A549 (cell line): ENCODE measurements at regions not wholly inside any gene's neighbourhood (a gene's known extent, or its start where the extent isn't known, plus 50 kb on each side); places are given as distances from the start of the nearest gene placed in this dataset.
"Not testable (repeated sequence)": the region's sequence is repeated elsewhere in the genome, so short reads cannot be mapped to it uniquely, and the experiment has no call there.

ENCODE experiments used
- ATAC-seq, 2 experiments: fragments of 200-7000 bp in 1 of 2; fragments of >200 bp in 1 of 2; cut with Nextera tagmentation in 1 of 2; cut with Tn5 transposase in 1 of 2; 3 replicates each; pipeline versions ENCODE4 v1.8.0 to v1.9.1; 2018 to 2020; ENCODE audit warnings: mild to moderate bottlenecking in 1 of 2, moderate library complexity in 1 of 2
- CTCF ChIA-PET: fragments of 300-600 bp; sonication (Branson Sonifier 250); formaldehyde crosslinking; extraction: SDS; loops from one replicate; lab custom pipeline; 2021; ENCODE audit warnings: antibody characterized with exemption, inconsistent platforms; lab: Yijun Ruan, JAX
- POLR2A ChIA-PET: fragments of 350-600 bp; formaldehyde crosslinking; extraction: SDS; loops from one replicate; lab custom pipeline; 2021; ENCODE audit warnings: antibody characterized with exemption, inconsistent platforms; lab: Yijun Ruan, JAX
- DNase-seq, 2 experiments: peaks; one replicate each; pipeline versions ENCODE4 v3.0.0 to v3.0.0-alpha.2; 2011 to 2016; ENCODE audit warnings: low read depth in 1 of 2, low spot score in 1 of 2
- FAIRE-seq: peaks from 2 replicates; lab custom pipeline; 2011; peaks lifted over from hg19 to GRCh38; lab: Jason Lieb, UNC
- H3K27ac ChIP-seq, 2 experiments: fragments of >200 bp; sonication (Bioruptor Twin); formaldehyde crosslinking; 3 replicates each; pipeline ENCODE4 v1.5.1; 2016 to 2017
- H3K4me1 ChIP-seq: fragments of >200 bp; sonication (Bioruptor Twin); formaldehyde crosslinking; 3 replicates; pipeline ENCODE4 v1.6.1; 2016
- H3K4me2 ChIP-seq: fragments of >200 bp; sonication (Bioruptor Twin); formaldehyde crosslinking; 3 replicates; pipeline ENCODE4 v1.6.1; 2016
- H3K4me3 ChIP-seq: fragments of >200 bp; sonication (Bioruptor Twin); formaldehyde crosslinking; 3 replicates; pipeline ENCODE4 v1.5.1; 2016
- H3K9me3 ChIP-seq: fragments of >200 bp; sonication (Bioruptor Twin); formaldehyde crosslinking; 3 replicates; pipeline ENCODE4 v1.6.1; 2016
- FOSL2 ChIP-seq, 2 experiments: fragments of 450-650 bp in 1 of 2; fragments of >200 bp in 1 of 2; sonication (Bioruptor Twin) in 1 of 2; formaldehyde crosslinking; IDR thresholded peaks; 2 replicates each; pipeline versions ENCODE4 v1.5.0 to v1.6.1; 2016 to 2020; ENCODE audit warnings: mild to moderate bottlenecking in 1 of 2, moderate library complexity in 1 of 2
- HOXB5 ChIP-seq: fragments of 250-450 bp; sonication (Bioruptor Pico); IDR thresholded peaks from 2 replicates; pipeline ENCODE4 v1.5.0; 2020; ENCODE audit warnings: mild to moderate bottlenecking, moderate library complexity
- JUN ChIP-seq, 2 experiments: fragments of >200 bp; sonication (Bioruptor Twin); formaldehyde crosslinking; IDR thresholded peaks; 2 replicates in 1 of 2; 3 replicates in 1 of 2; pipeline ENCODE4 v1.6.1; 2016 to 2017
- KDM1A ChIP-seq: fragments of 200-600 bp; sonication (generic); IDR thresholded peaks from 2 replicates; pipeline ENCODE4 v1.6.1; 2016; ENCODE audit warnings: low read depth, mild to moderate bottlenecking
- MYC ChIP-seq: IDR thresholded peaks from 2 replicates; pipeline ENCODE4 v1.6.1; 2012; ENCODE audit warnings: mild to moderate bottlenecking, inconsistent platforms, low read length, improper control_type of control experiment, borderline replicate concordance
- NPAS2 ChIP-seq: fragments of 250-450 bp; sonication (Bioruptor Pico); IDR thresholded peaks from 2 replicates; pipeline ENCODE4 v1.8.0; 2022; ENCODE audit warnings: mild to moderate bottlenecking, moderate library complexity, borderline replicate concordance
- NR3C1 ChIP-seq: fragments of >200 bp; sonication (Bioruptor Twin); formaldehyde crosslinking; IDR thresholded peaks from 3 replicates; pipeline ENCODE4 v1.6.1; 2017
- POLR2A ChIP-seq: IDR thresholded peaks from 2 replicates; pipeline ENCODE4 v1.6.1; 2012; ENCODE audit warnings: mild to moderate bottlenecking, low read length
- RAD21 ChIP-seq, 2 experiments: fragments of >200 bp in 1 of 2; sonication (Bioruptor Twin) in 1 of 2; formaldehyde crosslinking in 1 of 2; IDR thresholded peaks in 1 of 2; conservative IDR thresholded peaks in 1 of 2; 2 replicates in 1 of 2; 3 replicates in 1 of 2; pipeline ENCODE4 v1.6.1; 2012 to 2018; ENCODE audit warnings: inconsistent platforms in 1 of 2
- RCOR1 ChIP-seq: fragments of 150-350 bp; IDR thresholded peaks from 2 replicates; pipeline ENCODE4 v1.6.1; 2014; ENCODE audit warnings: antibody characterized with exemption, low read length, low read depth
- TP53 ChIP-seq: fragments of 250-450 bp; sonication (Bioruptor Pico); IDR thresholded peaks from 2 replicates; pipeline ENCODE4 v1.5.0; 2021; ENCODE audit warnings: mild to moderate bottlenecking, moderate library complexity
- ZSCAN20 ChIP-seq: fragments of 250-450 bp; sonication (Bioruptor Pico); IDR thresholded peaks from 2 replicates; pipeline ENCODE4 v1.8.0; 2022; ENCODE audit warnings: mild to moderate bottlenecking, moderate library complexity
- WGBS: methylation state at CpG from one replicate; pipeline ENCODE4 v1.1.6; 2017; ENCODE audit errors: missing lambda C conversion rate; 5-methylcytosine and 5-hydroxymethylcytosine counted together
- TF ChIP-seq, protein P1 (sequence below): fragments of 200-600 bp; sonication (generic); IDR thresholded peaks from 2 replicates; pipeline ENCODE4 v1.6.1; 2016; ENCODE audit warnings: antibody characterized with exemption, mild to moderate bottlenecking, moderate library complexity
- TF ChIP-seq, protein P2 (sequence below): IDR thresholded peaks from 2 replicates; pipeline ENCODE4 v1.6.1; 2012
- TF ChIP-seq, protein P3 (sequence below): fragments of 150-350 bp; IDR thresholded peaks from 2 replicates; pipeline ENCODE4 v1.6.1; 2014; ENCODE audit warnings: low read depth, mild to moderate bottlenecking, low read length
- TF ChIP-seq, protein P4 (sequence below): fragments of 250-450 bp; sonication (Bioruptor Pico); IDR thresholded peaks from 2 replicates; pipeline ENCODE4 v1.5.0; 2020; ENCODE audit warnings: low read depth, mild to moderate bottlenecking, moderate library complexity

DNA sequence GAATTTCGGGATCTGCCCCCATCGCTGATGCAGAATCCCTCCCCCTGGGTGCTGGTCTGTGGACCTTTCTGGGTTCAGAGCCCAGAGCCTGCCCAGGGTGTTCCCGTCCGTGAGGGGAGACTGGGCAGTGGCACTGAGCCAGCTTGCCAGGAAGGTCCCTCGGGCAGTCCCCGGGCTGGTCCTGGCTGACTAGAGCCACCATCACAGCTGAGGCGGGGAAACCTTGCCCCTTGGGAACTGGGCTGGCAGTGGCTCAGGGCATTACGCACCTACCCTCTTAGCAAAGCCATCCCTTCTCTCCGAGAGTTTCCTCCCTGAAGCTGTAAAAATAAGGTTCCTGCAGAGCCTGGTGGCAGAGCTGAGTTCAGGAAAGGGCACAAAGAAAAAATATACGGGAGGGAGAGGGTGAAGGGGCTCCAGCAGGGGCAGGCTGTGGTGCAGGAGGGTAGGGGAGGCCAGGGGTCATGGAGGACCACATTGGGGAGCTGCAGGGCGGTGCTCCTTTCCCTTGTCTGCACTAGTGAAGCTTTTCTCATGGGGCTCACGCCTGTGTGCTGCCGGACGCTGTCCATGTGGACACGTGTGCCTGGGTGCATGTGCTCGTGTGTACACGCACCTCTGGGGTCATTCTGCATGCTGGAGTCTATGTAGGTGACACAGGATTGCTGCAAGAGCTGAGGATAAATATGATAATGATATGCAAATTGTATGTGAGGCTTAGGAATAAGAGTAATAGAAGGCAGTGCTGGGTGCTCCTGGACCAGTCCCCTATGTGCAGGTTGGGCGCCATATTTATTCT is 118.9 kb downstream of the LHX2 start (continued):
- TF ChIP-seq, protein P1, sequence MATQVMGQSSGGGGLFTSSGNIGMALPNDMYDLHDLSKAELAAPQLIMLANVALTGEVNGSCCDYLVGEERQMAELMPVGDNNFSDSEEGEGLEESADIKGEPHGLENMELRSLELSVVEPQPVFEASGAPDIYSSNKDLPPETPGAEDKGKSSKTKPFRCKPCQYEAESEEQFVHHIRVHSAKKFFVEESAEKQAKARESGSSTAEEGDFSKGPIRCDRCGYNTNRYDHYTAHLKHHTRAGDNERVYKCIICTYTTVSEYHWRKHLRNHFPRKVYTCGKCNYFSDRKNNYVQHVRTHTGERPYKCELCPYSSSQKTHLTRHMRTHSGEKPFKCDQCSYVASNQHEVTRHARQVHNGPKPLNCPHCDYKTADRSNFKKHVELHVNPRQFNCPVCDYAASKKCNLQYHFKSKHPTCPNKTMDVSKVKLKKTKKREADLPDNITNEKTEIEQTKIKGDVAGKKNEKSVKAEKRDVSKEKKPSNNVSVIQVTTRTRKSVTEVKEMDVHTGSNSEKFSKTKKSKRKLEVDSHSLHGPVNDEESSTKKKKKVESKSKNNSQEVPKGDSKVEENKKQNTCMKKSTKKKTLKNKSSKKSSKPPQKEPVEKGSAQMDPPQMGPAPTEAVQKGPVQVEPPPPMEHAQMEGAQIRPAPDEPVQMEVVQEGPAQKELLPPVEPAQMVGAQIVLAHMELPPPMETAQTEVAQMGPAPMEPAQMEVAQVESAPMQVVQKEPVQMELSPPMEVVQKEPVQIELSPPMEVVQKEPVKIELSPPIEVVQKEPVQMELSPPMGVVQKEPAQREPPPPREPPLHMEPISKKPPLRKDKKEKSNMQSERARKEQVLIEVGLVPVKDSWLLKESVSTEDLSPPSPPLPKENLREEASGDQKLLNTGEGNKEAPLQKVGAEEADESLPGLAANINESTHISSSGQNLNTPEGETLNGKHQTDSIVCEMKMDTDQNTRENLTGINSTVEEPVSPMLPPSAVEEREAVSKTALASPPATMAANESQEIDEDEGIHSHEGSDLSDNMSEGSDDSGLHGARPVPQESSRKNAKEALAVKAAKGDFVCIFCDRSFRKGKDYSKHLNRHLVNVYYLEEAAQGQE, result no peak
- TF ChIP-seq TP53 (CRISPR knock-in tag), result no peak
- TF ChIP-seq, protein P2, sequence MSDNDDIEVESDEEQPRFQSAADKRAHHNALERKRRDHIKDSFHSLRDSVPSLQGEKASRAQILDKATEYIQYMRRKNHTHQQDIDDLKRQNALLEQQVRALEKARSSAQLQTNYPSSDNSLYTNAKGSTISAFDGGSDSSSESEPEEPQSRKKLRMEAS, result no peak
- TF ChIP-seq, protein P3, sequence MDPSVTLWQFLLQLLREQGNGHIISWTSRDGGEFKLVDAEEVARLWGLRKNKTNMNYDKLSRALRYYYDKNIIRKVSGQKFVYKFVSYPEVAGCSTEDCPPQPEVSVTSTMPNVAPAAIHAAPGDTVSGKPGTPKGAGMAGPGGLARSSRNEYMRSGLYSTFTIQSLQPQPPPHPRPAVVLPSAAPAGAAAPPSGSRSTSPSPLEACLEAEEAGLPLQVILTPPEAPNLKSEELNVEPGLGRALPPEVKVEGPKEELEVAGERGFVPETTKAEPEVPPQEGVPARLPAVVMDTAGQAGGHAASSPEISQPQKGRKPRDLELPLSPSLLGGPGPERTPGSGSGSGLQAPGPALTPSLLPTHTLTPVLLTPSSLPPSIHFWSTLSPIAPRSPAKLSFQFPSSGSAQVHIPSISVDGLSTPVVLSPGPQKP, result no peak

DNA sequence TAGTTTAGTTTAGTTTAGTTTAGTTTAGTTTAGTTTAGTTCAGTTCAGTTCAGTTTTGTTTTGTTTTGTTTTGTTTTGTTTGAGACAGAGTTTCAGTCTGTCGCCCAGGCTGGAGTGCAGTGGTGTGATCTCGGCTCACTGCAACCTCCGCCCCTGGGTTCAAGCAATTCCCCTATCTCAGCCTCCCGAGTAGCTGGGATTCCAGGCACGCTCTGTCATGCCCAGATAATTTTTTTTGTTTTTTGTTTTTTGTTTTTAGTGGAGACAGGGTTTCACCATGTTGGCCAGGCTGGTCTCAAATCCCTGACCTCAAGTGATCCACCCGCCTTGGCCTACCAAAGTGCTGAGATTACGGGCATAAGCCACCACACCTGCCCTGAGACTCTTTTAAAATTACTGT is 120.0 kb downstream of the LHX2 start:
- H3K4me1 ChIP-seq, result peaks cover 14% of the 10 kb centered on the region; the same call in 2 of the 3 replicates
- CTCF ChIA-PET, result interaction anchor here (1.1 to 2.4 kb wide), 2 partner anchors 12 to 193 kb away, joined by 3 to 8 read pairs; no protein-coding TSS in a partner anchor
- H3K4me3 ChIP-seq, POLR2A ChIA-PET, H3K9me3 ChIP-seq, DNase-seq, H3K4me2 ChIP-seq, ATAC-seq, FAIRE-seq, H3K27ac ChIP-seq: not testable (repeated sequence)
- 83% methylated on average over 7 of the region's 7 CpGs for WGBS

DNA sequence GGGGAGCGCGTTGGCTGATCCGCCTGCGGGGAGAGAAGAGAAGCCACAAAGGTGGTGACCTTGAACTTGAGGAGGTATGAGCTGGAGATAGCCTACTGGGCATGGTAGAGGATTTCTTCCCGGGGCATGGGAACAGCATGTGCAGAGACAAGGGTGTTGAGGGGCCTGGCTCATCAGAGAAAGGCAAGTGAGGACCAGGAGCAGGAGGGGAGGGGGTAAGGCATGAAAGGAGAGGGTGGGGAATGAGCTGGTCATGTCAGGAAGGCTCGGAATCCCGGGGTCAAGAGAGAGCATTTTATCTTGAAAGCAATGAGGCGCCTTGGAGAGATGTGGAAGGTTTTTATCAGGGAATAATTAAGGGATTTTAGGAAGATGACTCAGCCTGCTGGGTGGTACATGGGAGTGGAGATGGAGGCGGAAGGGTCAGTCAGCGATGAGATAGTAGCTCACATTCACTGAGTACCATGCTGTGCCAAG is 121.1 kb downstream of the LHX2 start:
- CTCF ChIA-PET, result interaction anchor here (0.9 to 2.4 kb wide), 7 partner anchors 10 to 262 kb away, joined by 3 to 8 read pairs (median 3); no protein-coding TSS in a partner anchor
- Histone ChIP-seq H3K27ac (no peak overlapping the region), H3K4me3 (no peak overlapping the region), H3K4me1 (peaks cover 14% of the 10 kb centered on the region; the same call in 2 of the 3 replicates), H3K9me3 (no peaks in the 10 kb centered on the region), H3K4me2 (no peak overlapping the region)
- TF ChIP-seq TP53 (CRISPR knock-in tag) (no peak), NR3C1 (no peak), JUN (IDR thresholded peaks at IDR 0.05) (no peak), ZSCAN20 (CRISPR knock-in tag) (no peak), FOSL2 (IDR thresholded peaks at IDR 0.05) (no peak), FOSL2 (CRISPR knock-in tag; IDR thresholded peaks at IDR 0.05) (no peak)
- TF ChIP-seq, protein P4, sequence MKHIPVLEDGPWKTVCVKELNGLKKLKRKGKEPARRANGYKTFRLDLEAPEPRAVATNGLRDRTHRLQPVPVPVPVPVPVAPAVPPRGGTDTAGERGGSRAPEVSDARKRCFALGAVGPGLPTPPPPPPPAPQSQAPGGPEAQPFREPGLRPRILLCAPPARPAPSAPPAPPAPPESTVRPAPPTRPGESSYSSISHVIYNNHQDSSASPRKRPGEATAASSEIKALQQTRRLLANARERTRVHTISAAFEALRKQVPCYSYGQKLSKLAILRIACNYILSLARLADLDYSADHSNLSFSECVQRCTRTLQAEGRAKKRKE (CRISPR knock-in tag), result no peak
- no peak for FAIRE-seq
- no peak for DNase-seq
- 77% methylated on average over 10 of the region's 10 CpGs for WGBS
- POLR2A ChIA-PET, result no interaction called here
- ATAC-seq, result peak in 1 of 2 experiments; percentile 39; a peak in 2 of 6 replicates

DNA sequence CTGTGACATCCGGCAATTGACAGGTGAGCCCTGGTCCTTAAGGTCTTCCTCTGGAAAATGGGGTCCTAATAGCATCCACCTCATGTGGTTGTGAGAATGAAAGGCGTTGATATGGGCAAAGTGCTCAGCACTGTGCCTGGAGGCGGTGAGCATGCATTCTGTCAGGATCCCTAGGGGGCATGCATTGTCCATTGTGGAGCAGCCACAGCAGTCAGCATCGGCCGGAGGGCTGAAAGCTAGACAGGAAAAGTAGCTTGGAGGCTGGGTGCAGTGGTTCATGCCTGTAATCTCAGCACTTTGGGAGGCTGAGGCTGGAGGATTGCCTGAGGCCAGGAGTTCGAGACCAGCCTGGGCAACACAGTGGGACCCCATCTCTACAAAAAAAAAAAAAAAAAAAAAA is 122.2 kb downstream of the LHX2 start:
- peak; percentile 76 to 86; a peak in 4 of 6 replicates for ATAC-seq

More for the DNA sequence above, 122.2 kb downstream of the LHX2 start:
- FAIRE-seq, result no peak
- 0 out of 6 replicates have a peak overlapping the region, but pooled peaks of 1 of the 2 experiments have one; percentile 7 for H3K27ac ChIP-seq
- DNase-seq, result peak in 1 of 2 experiments; percentile 43
- peaks cover 6% of the 10 kb centered on the region; the same call in 1 of the 3 replicates for H3K4me1 ChIP-seq
- H3K4me3 ChIP-seq, result no peak overlapping the region
- TF ChIP-seq RCOR1, result no peak
- peak; percentile 34 to 69; a peak in 3 of 5 replicates for TF ChIP-seq RAD21 (conservative IDR thresholded peaks at IDR 0.05 in 1 of 2, IDR thresholded peaks at IDR 0.05 in 1 of 2)
- TF ChIP-seq POLR2A, result no peak
- TF ChIP-seq, protein P1, result no peak
- no peak for TF ChIP-seq MYC
- no peak for TF ChIP-seq KDM1A
- TF ChIP-seq NPAS2 (CRISPR knock-in tag), result no peak
- no peak for TF ChIP-seq HOXB5 (CRISPR knock-in tag)
- 55% methylated on average over 5 of the region's 6 CpGs for WGBS
- ChIA-PET CTCF (interaction anchor here (0.6 to 2.3 kb wide), 9 partner anchors 9 to 592 kb away, joined by 3 to 8 read pairs (median 3); no protein-coding TSS in a partner anchor), POLR2A (no interaction called here)
- no peak overlapping the region for H3K4me2 ChIP-seq
- no peaks in the 10 kb centered on the region for H3K9me3 ChIP-seq
